ENCODE measurements at regions not wholly inside any gene's neighbourhood (a gene's known extent, or its start where the extent isn't known, plus 50 kb on each side); places are given as distances from the start of the nearest gene placed in this dataset.

DNA sequence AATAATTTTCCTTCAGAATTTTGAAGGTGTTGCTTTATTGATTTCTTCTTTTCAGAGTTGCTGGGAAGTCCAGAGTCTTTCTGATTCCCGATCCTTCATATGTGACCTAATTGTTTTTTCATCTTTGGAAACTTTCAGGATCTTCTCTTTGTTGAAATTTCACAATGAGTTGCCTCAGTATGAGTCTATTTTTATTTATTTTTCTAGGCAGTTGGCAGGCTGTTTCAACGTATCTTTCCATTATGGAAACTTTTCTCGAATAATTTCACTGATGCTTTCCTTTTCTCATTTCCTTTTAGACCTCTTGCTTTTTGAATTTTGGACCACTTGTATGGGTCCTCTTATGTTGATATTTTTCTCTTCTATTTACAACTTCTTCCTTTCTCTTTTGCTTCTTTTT is 354.3 kb downstream of the TGFB2 start:
- TF ChIP-seq POLR2A (IDR thresholded peaks at IDR 0.05) (no peak), EP300 (IDR thresholded peaks at IDR 0.05) (no peak)
- TF ChIP-seq, protein P1, sequence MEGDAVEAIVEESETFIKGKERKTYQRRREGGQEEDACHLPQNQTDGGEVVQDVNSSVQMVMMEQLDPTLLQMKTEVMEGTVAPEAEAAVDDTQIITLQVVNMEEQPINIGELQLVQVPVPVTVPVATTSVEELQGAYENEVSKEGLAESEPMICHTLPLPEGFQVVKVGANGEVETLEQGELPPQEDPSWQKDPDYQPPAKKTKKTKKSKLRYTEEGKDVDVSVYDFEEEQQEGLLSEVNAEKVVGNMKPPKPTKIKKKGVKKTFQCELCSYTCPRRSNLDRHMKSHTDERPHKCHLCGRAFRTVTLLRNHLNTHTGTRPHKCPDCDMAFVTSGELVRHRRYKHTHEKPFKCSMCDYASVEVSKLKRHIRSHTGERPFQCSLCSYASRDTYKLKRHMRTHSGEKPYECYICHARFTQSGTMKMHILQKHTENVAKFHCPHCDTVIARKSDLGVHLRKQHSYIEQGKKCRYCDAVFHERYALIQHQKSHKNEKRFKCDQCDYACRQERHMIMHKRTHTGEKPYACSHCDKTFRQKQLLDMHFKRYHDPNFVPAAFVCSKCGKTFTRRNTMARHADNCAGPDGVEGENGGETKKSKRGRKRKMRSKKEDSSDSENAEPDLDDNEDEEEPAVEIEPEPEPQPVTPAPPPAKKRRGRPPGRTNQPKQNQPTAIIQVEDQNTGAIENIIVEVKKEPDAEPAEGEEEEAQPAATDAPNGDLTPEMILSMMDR (IDR thresholded peaks at IDR 0.05), result no peak

Measured in upper lobe of left lung (tissue), 4 donors.